Keratinocyte (primary cell): ENCODE measurements at regions not wholly inside any gene's neighbourhood (a gene's known extent, or its start where the extent isn't known, plus 50 kb on each side); places are given as distances from the start of the nearest gene placed in this dataset.

Experiments
- DNase-seq: peaks from one replicate; pipeline ENCODE4 v3.0.0-alpha.2; 2011; ENCODE audit warnings: low read depth, missing footprints, low spot score
- FAIRE-seq: peaks from 2 replicates; lab custom pipeline; 2011; peaks lifted over from hg19 to GRCh38; lab: Jason Lieb, UNC
- H2AFZ ChIP-seq: 2 replicates; pipeline ENCODE4 v1.6.0; 2012; ENCODE audit warnings: low read length, control low read depth, inconsistent platforms; ENCODE audit not compliant: control insufficient read depth
- H3K27ac ChIP-seq: 2 replicates; pipeline ENCODE4 v1.5.1; 2011; ENCODE audit warnings: low read length; ENCODE audit not compliant: control insufficient read depth, insufficient read depth
- H3K27me3 ChIP-seq: 3 replicates; pipeline ENCODE4 v1.6.0; 2011; ENCODE audit warnings: low read length; ENCODE audit not compliant: control insufficient read depth, insufficient read depth; ENCODE audit errors: extremely low read depth
- H3K36me3 ChIP-seq, 2 experiments: 2 replicates in 1 of 2; 3 replicates in 1 of 2; pipeline ENCODE4 v1.5.1; 2011; ENCODE audit warnings: low read length in 2 of 2, mild to moderate bottlenecking in 1 of 2; ENCODE audit not compliant: control insufficient read depth in 2 of 2, insufficient read depth in 2 of 2; ENCODE audit errors: extremely low read depth in 1 of 2
- H3K4me1 ChIP-seq: 3 replicates; pipeline ENCODE4 v1.5.1; 2011; ENCODE audit warnings: low read length; ENCODE audit not compliant: control insufficient read depth, insufficient read depth; ENCODE audit errors: extremely low read depth
- H3K4me2 ChIP-seq: 3 replicates; pipeline ENCODE4 v1.6.0; 2011; ENCODE audit warnings: low read depth, low read length; ENCODE audit not compliant: control insufficient read depth, insufficient read depth; ENCODE audit errors: extremely low read depth
- H3K4me3 ChIP-seq, 3 experiments: fragments of 200-600 bp in 1 of 3; sonication (generic) in 1 of 3; 2 replicates in 2 of 3; 3 replicates in 1 of 3; pipeline ENCODE4 v1.5.1; 2011 to 2016; ENCODE audit warnings: low read length in 3 of 3, mild to moderate bottlenecking in 3 of 3, control low read depth in 2 of 3, inconsistent platforms in 1 of 3, low read depth in 1 of 3, mixed read lengths in 1 of 3, mixed run types in 1 of 3, moderate library complexity in 1 of 3; ENCODE audit not compliant: control insufficient read depth in 2 of 3, insufficient read depth in 2 of 3; ENCODE audit errors: extremely low read depth in 1 of 3
- H3K79me2 ChIP-seq: 2 replicates; pipeline ENCODE4 v1.6.0; 2012; ENCODE audit warnings: low read length; ENCODE audit not compliant: control insufficient read depth, insufficient read depth
- H3K9ac ChIP-seq: 3 replicates; pipeline ENCODE4 v1.6.0; 2011; ENCODE audit warnings: low read length; ENCODE audit not compliant: control insufficient read depth, insufficient read depth; ENCODE audit errors: extremely low read depth
- H3K9me1 ChIP-seq: 3 replicates; pipeline ENCODE4 v1.6.0; 2011; ENCODE audit warnings: low read length; ENCODE audit not compliant: control insufficient read depth, insufficient read depth; ENCODE audit errors: extremely low read depth
- H3K9me3 ChIP-seq: 2 replicates; pipeline ENCODE4 v1.5.1; 2012; ENCODE audit warnings: low read depth, low read length; ENCODE audit not compliant: control insufficient read depth
- H4K20me1 ChIP-seq: 3 replicates; pipeline ENCODE4 v1.6.0; 2011; ENCODE audit warnings: low read length; ENCODE audit not compliant: control insufficient read depth, insufficient read depth; ENCODE audit errors: extremely low read depth
- EZH2 ChIP-seq: IDR thresholded peaks from one replicate; pipeline ENCODE4 v1.6.1; 2012; ENCODE audit warnings: inconsistent platforms, mild to moderate bottlenecking, low read length, moderate library complexity
- dilution Hi-C: fragments of 300-500 bp; cut with MboI; formaldehyde crosslinking; loops from one replicate; pipeline ENCODE4 v1.7.0; 2020; ENCODE audit warnings: low sequenced_read_pairs; ENCODE audit not compliant: extremely low pct_ligation_motif_present
- TF ChIP-seq, protein P1 (sequence below), 3 experiments: IDR thresholded peaks in 1 of 3; conservative IDR thresholded peaks in 1 of 3; optimal IDR thresholded peaks in 1 of 3; 2 replicates in 2 of 3; 3 replicates in 1 of 3; pipeline versions ENCODE3 to v1.5.1; 2011; ENCODE audit warnings: low read length in 3 of 3, mild to moderate bottlenecking in 3 of 3, moderate library complexity in 2 of 3, control low read depth in 1 of 3, inconsistent platforms in 1 of 3; ENCODE audit not compliant: insufficient read depth in 2 of 3; ENCODE audit errors: extremely low read depth in 1 of 3

DNA sequence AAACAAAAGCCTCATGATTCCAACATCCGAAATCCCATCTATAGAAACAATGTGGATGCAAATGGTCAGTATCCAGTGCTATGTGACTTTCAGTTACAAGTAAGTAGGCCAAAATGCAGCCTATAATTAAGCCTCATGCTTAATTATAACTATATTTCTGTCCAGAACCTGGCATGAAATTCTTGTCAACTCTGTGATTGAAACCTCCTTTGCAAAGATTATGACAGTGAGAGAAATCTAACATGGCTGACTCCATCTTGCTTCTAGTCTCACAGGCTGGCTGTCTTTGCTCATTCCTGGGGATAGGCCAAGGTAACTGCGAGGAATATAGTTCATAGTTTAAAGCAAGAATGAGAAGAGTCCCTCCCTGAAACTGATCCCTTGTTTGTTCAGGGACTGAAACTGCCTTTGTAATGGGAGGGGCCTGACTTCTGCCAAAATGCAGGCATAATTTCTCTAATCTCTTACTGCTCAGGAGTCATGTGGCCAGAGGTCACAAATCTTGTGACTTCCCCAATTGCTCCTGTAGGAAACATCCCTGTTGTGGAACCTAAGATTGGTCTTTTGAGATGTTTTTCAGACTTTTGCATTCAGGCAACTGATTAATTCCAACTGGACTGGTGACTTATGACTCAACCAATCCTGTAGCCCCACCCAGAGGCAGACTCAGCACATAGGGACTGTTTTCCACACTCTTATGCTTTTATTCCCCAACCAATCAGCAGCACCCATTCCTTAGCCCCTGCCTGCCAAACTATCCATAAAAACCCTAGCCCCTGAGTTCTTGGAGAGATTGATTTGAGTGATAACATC lies 84.5 kb upstream of the TLK1 start:
- dilution Hi-C loops = no loop called here
- Histone ChIP-seq H4K20me1 (no peaks in the 10 kb centered on the region), H3K4me2 (no peak overlapping the region), H3K9me3 (peaks cover 7% of the 10 kb centered on the region), H3K9ac (no peak overlapping the region), H3K36me3 (no peaks in the 10 kb centered on the region), H3K27me3 (no peaks in the 10 kb centered on the region), H3K4me1 (no peaks in the 10 kb centered on the region), H2AFZ (no peak overlapping the region), H3K9me1 (no peaks in the 10 kb centered on the region), H3K79me2 (no peaks in the 10 kb centered on the region), H3K27ac (no peak overlapping the region), H3K4me3 (no peak overlapping the region)
- no peak for DNase-seq
- TF ChIP-seq EZH2 = no peak
- TF ChIP-seq, protein P1, sequence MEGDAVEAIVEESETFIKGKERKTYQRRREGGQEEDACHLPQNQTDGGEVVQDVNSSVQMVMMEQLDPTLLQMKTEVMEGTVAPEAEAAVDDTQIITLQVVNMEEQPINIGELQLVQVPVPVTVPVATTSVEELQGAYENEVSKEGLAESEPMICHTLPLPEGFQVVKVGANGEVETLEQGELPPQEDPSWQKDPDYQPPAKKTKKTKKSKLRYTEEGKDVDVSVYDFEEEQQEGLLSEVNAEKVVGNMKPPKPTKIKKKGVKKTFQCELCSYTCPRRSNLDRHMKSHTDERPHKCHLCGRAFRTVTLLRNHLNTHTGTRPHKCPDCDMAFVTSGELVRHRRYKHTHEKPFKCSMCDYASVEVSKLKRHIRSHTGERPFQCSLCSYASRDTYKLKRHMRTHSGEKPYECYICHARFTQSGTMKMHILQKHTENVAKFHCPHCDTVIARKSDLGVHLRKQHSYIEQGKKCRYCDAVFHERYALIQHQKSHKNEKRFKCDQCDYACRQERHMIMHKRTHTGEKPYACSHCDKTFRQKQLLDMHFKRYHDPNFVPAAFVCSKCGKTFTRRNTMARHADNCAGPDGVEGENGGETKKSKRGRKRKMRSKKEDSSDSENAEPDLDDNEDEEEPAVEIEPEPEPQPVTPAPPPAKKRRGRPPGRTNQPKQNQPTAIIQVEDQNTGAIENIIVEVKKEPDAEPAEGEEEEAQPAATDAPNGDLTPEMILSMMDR (optimal IDR thresholded peaks at IDR 0.05 in 1 of 3, IDR thresholded peaks at IDR 0.05 in 1 of 3, conservative IDR thresholded peaks at IDR 0.05 in 1 of 3; ENCODE audit: extremely low read depth in 1 of 3, insufficient read depth in 2 of 3, low read length in 3 of 3) = peak in 2 of 3 experiments; percentile 13 to 60
- FAIRE-seq = no peak

DNA sequence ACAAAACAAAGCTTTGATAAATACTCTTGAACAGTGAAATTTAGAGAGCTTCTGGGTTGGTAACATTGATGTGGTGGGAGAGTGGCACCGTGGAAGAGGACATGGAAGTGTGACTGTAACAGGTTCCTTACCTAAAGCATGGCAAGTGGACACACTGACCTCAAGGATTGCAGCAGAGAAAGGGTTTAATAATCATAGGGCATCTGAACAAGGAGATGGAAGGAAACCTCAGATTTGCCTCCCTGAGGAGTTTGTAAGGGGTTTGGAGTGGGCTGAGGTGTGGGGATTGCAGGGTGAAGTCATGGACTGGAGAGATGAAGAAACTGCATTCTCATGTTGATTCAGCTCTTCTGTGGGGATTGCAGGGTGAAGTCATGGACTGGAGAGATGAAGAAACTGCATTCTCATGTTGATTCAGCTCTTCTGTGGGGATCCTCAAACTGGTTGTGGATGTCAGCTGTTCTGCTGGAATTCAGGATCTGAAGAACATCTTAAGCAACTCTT lies 83.8 kb upstream of the TLK1 start:
- no peaks in the 10 kb centered on the region for H3K4me1 ChIP-seq
- no peak overlapping the region for H2AFZ ChIP-seq
- TF ChIP-seq, protein P1 (optimal IDR thresholded peaks at IDR 0.05 in 1 of 3, IDR thresholded peaks at IDR 0.05 in 1 of 3, conservative IDR thresholded peaks at IDR 0.05 in 1 of 3; ENCODE audit: extremely low read depth in 1 of 3, insufficient read depth in 2 of 3, low read length in 3 of 3) = no peak
- no peak for TF ChIP-seq EZH2
- DNase-seq (no peak), FAIRE-seq (no peak)
- no peaks in the 10 kb centered on the region for H3K36me3 ChIP-seq
- H3K4me3 ChIP-seq = no peak overlapping the region
- no peak overlapping the region for H3K9ac ChIP-seq
- no peak overlapping the region for H3K4me2 ChIP-seq
- no peaks in the 10 kb centered on the region for H3K9me1 ChIP-seq
- dilution Hi-C loops = no loop called here
- no peaks in the 10 kb centered on the region for H3K79me2 ChIP-seq
- no peaks in the 10 kb centered on the region for H3K27me3 ChIP-seq
- H4K20me1 ChIP-seq = no peaks in the 10 kb centered on the region
- peaks cover 7% of the 10 kb centered on the region for H3K9me3 ChIP-seq
- no peak overlapping the region for H3K27ac ChIP-seq
